HG03045 (cell line): ENCODE measurements at regions not wholly inside any gene's neighbourhood (a gene's known extent, or its start where the extent isn't known, plus 50 kb on each side); places are given as distances from the start of the nearest gene placed in this dataset.

ENCODE experiments used
- ATAC-seq: cut with Tn5 transposase; IDR thresholded peaks from one replicate; pipeline ENCODE4 v1.9.1; 2021; ENCODE audit warnings: mild to moderate bottlenecking, moderate library complexity; ENCODE audit not compliant: unreplicated experiment

DNA sequence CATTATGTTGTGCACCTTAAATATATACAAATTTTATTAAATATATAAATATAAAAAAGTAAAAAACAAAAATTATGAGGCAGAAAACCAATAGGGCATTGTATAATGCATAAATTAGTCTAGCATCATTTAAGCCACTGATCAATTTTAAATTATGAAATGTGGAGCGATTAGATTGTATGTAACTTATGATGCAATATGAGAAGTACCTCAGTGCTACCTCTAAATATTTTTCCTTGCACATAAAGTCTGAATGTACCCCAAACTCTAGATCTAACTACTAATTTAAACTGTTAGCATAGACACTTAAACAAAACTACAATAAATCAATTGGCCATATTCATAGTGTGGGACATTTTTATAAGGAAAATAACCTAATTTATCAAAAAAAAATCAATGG is 1178.5 kb upstream of the MIR17HG start:
- ATAC-seq = no peak

DNA sequence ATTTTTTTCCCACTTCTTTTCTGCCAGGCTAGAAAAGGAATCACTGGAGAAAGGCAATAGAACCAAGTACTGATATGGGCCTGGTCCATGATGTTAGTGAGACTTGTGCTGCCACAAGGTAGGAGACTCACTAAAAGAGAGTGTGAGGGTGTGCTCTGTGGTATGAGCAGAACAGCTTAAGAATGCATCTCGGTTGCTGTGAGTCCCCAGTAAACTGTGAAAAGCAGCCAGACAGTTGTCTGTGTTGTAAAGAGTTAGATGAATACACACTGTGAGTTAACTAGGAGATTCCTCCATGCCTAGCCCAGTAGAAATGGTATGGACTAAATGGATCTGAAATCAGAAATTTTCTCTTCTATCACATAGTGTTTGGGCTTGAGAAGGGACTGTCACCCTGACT is 1177.3 kb upstream of the MIR17HG start:
- no peak for ATAC-seq

- no peak for ATAC-seq
Measured at GRCh38 chr13:90171649-90172048, 1175.8 kb upstream of the MIR17HG start.

- no peak for ATAC-seq
Measured at GRCh38 chr13:90177512-90177911, 1170.0 kb upstream of the MIR17HG start.

DNA sequence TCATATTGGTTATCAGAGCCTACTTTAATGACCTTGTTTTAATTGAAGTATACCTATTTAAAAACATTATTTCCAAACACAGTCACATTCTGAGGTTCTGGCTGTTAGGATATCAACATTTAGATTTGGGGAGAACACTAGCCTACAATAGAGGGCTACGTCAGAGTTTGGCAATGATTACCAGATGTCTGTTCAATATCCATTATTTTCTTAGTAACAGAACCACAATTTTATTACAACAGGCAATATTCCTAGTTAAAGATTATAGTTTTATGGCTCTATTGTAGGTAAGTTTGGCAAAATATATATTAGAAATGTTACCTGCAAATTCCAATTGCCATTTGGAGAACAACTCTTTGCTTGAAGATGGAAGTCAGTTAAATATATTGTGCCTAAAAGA is 1163.1 kb upstream of the MIR17HG start:
- ATAC-seq = no peak

DNA sequence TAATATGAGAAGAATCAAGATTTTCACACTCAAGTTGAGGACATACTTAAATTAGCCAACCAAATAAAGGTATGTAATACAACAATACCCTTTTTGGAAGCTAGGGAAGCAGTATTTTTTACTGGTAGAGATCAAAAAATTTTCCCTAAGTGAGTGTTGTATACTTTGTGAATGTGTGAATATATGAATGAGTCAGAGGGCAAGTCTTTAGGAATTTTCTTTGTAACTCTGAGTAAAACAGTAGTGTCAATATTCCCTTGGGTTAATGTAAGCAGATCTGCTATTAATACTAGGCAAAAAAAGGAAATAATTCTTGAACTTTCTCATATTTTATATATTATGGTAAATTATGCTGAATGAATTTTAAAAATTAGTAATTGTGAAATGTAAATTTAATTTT is 1161.8 kb upstream of the MIR17HG start:
- ATAC-seq = no peak

GRCh38 chr13:90187478-90188350 is 1159.8 kb upstream of the MIR17HG start:
- ATAC-seq = no peak

- ATAC-seq = no peak
Measured at GRCh38 chr13:90188351-90188636, 1159.2 kb upstream of the MIR17HG start.

GRCh38 chr13:90197722-90198121 is 1149.8 kb upstream of the MIR17HG start:
- ATAC-seq = no peak

GRCh38 chr13:90201202-90201601 is 1146.3 kb upstream of the MIR17HG start:
- ATAC-seq = no peak

- ATAC-seq = no peak
Measured at GRCh38 chr13:90201676-90202460, 1145.6 kb upstream of the MIR17HG start.

- no peak for ATAC-seq
Measured at GRCh38 chr13:90205081-90205480, 1142.4 kb upstream of the MIR17HG start.

- ATAC-seq = no peak
Measured at GRCh38 chr13:90205911-90206310, 1141.6 kb upstream of the MIR17HG start.

GRCh38 chr13:90217275-90217674 is 1130.2 kb upstream of the MIR17HG start:
- ATAC-seq = no peak

- ATAC-seq = no peak
Measured at GRCh38 chr13:90222758-90223157, 1124.7 kb upstream of the MIR17HG start.

GRCh38 chr13:90230311-90230710 is 1117.2 kb upstream of the MIR17HG start:
- no peak for ATAC-seq

GRCh38 chr13:90232291-90232690 is 1115.2 kb upstream of the MIR17HG start:
- ATAC-seq = no peak

DNA sequence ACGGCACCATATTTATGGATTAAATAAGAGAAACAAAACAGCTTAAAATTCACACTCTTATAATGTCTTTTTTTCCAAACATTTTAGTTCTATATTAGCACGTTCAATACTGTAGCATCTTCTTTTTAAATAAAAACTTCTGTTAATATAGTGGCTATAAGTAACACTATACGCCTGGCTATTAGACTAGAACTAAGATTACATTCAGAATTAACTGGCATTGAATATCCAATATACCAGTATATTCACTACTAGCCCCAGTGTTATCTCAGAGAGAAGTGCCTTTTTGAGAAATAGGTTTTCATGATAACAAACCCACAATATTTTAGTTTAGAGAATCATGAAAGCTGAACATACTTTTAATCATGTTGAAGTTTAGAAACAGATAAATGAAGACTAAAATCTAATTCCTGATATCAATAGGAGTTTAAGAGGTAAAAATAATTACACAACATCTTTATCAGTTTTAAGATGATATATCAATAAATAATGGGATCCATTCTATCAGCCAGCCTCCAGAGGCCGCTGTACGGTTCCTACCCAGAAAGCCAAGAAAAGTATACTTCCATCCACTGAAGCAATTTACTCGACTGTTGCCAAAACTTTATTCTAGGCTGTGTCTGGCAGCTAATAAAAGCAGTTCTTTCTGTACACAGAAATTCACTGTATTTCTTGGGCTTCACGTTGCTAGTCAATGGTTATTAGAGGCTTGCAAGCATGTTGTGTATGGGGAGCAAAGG is 1113.4 kb upstream of the MIR17HG start:
- ATAC-seq = no peak

- no peak for ATAC-seq
Measured at GRCh38 chr13:90237852-90238251, 1109.6 kb upstream of the MIR17HG start.

- no peak for ATAC-seq
Measured at GRCh38 chr13:90238413-90238812, 1109.1 kb upstream of the MIR17HG start.

- ATAC-seq = no peak
Measured at GRCh38 chr13:90239130-90239529, 1108.4 kb upstream of the MIR17HG start.

GRCh38 chr13:90246005-90246404 is 1101.5 kb upstream of the MIR17HG start:
- ATAC-seq = no peak
